Fibroblast of skin of left quadriceps (primary cell): ENCODE measurements at regions not wholly inside any gene's neighbourhood (a gene's known extent, or its start where the extent isn't known, plus 50 kb on each side); places are given as distances from the start of the nearest gene placed in this dataset.
"Not testable (repeated sequence)": the region's sequence is repeated elsewhere in the genome, so short reads cannot be mapped to it uniquely, and the experiment has no call there.

Experiments used
- DNase-seq, 2 experiments: peaks; one replicate each; pipeline ENCODE4 v3.0.0-alpha.2; 2013; ENCODE audit warnings: low read depth in 2 of 2

DNA sequence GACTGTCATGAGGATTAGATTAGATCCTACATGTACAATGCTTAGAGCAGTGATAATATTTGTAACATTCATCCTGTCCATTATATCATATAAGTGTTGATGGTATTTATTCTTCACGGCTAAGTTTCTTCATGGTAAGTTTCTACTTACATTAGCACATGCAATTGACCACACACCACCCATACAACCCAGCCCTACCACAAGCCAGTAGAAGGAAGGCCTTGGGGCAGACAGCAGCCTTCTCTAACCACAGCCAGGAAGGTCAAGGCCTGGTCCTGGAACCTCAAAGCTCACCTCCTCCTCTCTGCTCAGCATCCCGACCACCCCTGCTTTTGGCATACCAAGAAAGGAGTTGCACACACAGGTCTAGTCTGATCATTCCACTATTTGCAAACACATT is 245.2 kb upstream of the SDK2 start:
- DNase-seq, result no peak

DNA sequence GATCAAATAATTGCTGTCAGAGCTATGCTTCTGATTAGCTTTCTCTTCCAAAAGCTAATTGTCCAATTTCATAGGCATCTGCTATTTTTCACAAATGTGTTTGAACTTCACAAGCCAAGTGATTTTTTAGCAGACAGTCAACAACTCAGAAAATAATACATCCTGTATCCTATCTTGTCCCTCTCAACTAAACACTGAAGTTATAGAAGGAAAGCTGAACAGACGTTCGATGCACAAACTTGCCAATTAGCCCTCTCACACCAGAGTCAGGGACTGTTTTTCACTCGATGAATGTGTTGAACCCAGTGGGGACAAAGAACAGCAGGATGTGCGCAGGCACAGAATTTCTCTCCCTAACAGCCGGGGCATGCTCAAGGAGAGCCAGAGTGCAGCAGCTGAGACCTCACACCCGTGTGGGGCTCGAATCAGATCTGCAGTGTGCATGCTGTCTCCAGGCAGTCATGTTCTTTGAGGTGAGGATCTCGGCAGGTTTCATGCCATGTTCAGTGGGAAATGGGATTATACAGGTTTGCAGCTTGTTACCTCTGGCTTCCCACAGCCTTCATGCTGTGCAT is 246.7 kb upstream of the SDK2 start:
- no peak for DNase-seq

DNA sequence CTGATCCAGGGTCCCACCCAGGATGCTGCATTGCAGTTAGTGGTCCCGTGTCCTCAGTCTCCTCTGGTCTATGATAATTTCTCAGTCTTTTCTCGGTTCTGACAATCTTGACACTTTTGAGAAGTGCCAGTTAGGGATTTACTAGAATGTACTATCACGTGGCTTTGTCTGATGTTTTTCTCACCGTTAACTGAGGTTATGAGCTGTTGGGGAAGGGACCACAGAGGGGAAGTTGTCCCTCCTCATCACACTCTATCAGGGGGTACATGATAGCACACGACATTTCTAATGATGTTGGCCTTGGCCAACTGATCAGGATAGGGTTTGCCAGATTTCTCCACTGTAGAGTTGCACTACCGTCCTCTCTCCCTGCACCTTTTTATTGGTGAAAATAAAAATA is 250.9 kb upstream of the SDK2 start:
- DNase-seq, result no peak

DNA sequence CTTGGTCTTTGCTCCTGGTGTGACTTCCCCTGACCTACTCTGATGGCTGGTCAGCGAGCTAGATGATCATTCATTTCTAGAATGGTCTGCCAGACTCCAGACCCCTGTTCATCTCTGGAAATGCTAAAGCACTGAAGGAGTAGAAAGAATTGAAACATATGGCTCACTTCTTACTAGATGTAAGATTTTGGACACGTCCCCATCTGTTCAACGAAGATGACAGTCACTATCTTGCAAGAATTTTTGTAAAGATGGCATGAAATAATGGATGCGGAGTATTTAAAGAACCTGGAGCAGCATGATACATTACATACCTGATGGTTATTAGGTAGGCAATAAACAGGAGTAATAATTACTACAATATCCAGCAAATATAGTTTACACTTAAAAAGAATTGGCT is 252.7 kb upstream of the SDK2 start:
- no peak for DNase-seq

DNA sequence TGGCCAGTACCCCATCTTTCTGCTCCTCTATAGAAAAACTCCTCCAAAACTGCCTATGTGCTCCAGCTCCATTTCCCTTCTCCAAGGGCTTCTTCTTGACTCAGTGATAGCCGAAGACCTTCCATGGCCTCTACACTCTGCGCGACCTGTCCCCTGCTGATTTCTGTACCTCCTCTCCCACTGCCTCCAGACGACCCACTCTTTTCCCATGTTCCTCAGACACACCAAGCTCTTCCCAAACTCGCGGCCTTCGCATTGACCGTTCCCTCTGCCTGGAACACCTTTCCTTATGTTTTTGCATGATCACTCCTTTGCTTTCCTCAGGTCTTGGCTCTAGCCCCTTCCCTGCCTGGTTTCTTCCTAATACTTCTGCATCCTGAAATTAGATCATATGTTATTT is 255.6 kb upstream of the SDK2 start:
- DNase-seq, result no peak

DNA sequence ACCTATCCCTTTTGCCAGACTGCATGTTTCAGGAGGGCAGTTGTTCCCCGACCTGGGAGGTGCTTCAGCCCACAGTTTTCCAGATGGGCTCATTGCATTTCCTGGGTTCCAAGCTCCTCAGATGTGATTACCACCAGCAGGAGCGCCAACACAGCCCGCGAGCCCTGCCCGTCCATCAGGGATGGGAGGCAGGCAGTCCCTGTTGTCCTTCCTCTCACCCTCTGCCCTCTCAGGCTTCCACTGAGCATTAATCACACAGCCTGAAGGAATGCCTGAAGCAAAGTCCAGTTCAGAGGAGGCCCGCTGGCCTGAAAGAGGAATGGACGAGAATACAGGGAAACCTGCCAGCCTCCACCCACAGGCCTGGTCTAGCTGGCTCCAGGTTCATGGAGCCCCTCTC is 256.3 kb upstream of the SDK2 start:
- DNase-seq, result no peak

DNA sequence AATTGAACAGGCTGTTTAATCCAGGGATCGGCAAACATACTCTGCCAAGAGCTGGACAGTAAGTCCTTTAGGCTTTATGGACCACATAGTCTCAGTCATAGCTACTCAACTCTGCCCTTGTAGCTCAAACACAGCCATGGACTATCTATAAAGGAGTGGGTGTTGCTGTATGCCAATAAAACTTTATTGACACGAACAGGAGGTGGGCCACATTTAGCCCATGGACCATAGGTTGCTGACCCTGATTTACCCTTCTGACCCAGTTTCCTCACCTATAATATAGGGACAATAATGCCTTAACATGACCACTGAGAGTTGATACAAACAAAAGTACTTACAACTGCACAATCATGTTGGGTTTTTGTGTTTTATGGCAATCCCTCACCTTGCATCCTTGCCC is 257.0 kb upstream of the SDK2 start:
- no peak for DNase-seq

DNA sequence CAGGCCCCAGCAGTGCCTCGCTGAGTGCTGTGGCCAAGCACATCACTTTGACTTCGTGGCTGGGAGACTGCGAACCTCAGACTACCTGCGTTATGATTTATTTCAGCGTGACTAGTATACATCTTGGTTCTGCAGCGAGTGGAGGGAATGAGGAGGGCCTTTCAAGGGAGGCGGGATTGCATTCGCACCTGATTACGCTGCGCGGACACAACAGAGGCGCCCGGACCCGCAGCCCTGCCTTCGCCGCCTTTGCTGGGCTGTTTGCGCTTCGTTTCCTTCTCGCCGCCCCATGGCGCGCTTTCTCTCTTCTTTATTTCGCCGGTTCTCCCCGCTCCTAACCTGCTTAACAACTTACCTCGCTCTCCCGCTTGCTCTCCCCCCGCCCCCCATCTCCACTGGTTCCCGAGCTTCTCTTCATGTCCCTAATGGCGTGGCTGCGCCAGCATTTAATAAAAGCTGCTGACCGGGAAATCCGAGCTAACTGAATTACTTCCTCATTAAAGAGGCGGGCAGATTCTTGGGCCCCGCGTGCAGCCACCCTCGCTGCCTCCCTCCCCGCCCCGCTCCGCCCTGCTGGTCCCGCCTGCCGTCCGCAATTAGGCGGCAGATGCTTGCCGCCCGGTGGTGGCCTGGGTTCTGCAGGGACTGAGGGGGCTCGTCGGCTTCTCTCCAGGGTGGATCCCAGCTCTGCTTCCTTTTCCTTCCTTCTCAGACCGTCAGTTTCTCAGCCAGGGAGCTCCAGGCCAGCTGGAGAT is 257.6 kb upstream of the SDK2 start:
- no peak for DNase-seq

DNA sequence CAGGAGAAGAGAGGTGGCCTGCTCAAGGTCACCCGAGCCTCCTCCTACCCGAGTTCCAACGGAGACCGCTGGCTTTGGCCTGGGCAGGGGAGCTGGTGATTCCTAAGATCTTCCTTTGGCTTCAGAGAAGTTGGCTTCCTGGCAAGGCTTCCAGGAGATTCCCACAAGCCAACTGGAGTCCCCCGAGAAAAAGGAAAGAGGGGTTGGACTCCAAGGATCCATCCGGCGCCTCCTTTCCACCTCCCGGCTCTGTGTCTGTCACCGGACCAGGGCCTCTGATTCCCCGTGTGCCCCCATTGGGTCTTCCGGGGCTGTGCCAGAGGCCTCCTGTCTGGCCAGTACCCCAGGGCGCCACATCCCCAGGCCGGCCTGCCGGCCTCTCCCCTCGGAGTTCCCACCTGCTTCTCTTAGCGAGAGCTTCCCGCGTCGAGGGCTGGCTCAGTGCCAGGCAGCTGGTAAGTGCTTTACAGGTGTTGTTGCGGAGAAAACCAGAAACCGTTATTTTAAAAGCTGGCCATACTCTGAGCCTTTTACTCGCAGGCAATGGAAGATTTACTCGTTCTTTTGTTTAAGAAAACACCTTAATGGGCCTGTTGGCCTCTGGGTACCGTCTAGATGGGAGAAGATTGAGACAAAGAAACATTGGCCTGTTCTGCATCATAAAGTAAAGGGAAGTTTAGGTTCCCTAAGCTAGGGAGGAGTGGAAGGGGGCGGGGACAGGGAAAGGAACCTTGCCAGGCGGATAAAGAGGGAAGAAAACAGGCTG is 258.4 kb upstream of the SDK2 start:
- DNase-seq, result no peak

DNA sequence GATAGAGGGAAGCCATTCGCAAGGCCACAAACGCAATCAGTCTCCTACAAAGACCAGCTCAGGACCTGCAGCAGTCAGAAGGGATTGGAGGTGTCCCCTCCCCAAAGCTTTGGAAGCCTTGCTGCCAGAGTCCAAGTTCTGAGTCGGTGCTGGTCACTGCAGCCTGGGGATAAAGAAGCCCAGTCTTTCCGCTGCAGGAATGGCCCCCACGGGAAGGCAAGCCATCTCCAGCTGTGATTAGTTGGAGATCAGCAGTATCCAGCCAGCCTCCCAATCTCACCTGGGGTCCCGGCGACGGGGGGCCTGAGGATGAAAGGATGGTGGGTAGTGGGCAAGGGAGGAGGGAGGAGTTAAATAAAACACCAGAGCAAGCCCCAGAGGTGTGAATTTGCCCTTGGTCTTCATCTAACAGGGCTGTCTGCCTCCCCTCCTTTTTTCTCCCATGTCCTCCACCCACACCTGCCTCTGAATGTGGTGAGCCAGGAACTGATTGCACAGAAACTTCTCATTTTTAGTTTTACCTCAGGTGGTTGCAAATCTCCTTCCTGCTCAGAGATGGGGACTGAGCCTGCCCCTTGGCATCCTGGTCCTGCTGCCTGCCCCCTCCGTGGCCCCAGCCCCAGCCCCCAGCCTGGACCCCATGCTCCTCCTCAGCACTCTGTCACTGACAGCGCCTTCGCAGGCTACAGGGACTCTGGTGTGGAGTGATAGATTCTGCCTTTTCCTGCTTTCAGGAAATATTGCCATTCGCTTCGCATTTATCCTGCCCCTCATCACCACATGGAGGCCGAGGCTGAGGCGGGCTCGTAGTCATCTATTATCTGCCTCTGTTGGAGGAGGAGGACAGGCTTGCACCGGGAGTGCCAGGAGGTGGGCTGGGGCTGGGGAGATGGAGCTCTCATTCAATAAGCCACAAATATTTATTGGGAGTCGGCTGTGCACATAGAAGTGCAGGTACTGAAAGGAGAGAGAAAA is 262.9 kb upstream of the SDK2 start:
- no peak for DNase-seq

DNA sequence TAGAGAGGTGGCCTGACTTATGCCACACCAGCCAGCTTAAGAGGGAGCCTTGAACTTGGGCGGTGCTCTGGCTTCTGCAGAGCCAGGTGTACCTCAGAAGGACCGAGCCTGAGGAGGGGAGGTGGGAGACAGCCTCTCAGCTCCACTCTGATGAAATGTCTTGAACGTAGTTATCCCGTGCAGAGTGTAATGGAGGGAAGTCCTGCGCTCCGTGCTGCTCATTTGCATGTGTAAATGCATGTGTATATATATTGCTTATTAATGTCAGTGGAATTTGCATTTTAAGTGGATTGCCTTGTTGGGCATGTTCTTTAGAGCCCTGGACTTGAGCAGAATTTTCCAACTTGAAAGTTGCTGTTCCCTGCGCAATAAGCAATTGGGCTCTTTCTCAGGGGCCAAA is 264.9 kb upstream of the SDK2 start:
- no peak for DNase-seq

DNA sequence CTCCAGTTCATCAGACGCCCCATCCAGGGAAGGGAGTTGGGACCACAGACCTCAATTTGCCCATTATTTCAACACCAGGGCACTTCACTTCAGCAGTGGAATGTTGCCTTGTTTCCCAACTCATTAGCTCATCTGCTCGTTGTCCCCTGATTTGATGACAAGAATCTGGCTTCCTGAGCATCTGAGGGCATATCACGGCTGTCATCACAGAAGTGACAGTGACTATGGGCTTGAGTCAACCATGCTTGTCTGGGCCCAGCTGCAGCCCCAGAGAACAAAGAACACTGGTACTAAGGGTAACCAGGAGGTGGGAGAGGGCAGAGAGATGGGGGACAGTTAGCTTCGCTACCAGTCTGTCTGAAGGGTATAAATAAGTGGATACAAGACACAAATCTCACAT is 266.0 kb upstream of the SDK2 start:
- no peak for DNase-seq

DNA sequence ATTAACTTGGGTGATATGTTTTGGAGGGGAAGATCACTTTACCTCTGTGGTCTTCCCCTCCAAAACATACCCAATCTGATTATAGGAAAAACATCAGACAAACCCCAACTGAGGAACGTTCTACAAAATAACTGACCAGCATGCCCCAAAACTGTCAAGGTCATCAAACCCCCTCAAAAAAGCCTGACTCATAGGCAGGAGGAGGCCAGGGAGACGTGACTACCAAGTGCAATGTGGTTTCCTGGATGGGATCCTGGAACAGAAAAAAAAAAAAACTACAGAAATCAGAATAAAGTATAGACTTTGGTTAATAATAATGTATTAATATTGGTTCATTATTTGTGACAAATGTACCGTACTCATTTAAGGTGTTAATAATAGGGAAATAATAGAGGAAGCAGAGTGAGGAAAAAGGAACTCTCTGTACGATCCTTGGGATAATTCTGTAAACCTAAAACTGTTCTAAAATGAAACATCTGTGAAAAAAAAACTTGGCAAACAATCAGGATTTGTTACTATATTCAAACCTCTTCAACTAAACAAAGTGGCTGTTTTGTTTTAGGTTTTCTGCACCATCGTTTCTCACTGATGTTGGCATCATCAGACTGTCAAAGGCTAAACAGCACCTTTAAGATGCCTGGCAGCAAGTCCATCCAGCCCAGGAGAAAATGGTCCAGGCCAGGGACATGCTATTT is 266.7 kb upstream of the SDK2 start:
- no peak for DNase-seq

DNA sequence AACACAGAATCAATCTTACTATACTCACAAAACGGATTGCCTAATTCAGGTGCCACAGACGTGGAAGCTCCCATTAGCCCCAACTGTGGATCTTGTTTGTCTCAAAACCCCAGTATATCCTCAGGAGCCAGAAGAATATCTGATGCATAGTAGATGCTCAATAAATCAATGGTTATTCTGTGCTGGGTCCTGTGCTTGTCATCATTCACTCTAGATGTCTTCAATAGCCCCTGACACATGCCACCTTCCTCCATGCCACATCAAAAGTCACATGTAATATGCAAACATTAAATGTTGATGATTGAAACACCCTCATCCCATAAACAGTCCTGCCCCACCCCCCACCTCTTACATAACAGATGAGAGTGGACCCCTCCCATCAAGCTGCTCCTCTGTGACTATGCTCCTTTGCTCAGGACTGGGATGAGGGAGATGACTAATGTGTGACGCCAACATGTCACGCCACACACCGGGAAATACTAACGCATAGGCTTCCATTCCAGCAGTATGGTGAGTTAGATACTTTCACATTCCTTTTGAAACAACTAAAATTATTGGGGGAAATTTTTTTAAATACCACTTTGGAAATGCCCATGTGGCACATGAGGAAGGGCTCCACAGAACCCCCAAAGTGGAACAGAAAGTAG is 267.6 kb upstream of the SDK2 start:
- DNase-seq, result no peak

DNA sequence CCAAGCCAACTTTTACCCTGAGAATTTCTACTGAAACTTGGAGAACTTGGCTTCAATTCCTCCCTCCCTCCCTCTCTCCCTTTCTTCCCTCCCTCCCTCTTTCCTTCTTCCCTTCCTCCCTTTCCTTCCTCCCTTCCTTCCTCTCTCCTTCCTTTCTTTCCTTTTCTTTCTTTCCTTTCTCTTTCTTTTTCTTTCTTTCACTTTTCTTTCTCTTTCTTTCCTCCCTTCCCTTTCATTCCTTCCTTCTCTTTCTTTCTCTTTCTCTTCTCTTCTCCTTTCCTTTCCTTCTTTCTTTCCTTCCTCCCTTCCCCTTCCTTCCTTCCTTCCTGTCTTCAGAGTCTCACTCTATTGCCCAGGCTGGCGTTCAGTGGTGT is 268.1 kb upstream of the SDK2 start:
- DNase-seq, result no peak

DNA sequence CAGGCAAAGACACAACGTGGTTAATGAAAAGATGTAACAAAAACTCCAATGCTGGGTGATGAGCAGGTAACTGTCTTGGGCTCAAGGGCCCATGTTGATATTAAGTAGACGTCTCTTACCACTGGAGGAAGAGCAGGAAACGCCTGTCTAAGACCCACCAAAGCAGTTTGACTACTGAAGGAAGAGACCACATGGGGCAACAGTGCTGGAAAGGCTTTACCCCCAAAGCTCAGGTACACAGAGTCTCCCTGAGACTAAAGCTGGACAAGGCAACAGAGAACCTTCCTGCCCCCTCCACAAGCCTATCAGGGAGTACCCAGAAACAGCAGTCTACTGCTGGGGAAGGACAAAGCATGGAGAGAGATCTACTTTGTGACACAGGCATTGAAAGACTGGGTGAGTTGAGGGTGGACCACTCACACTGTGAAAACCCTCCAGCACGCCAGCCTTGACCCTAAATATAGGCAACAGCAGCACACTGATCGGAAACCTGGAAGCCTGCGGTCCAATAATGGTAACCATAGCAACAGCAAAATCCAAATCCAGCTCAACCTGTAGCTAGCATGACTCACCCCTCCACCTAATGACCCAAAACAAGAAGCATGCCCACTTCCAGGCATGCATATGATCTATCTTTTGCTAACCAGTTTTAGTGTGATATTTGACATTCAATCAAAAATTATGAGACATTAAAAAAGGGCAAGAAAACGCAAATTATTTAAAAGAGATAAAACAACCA is 270.5 kb upstream of the SDK2 start:
- DNase-seq, result no peak

DNA sequence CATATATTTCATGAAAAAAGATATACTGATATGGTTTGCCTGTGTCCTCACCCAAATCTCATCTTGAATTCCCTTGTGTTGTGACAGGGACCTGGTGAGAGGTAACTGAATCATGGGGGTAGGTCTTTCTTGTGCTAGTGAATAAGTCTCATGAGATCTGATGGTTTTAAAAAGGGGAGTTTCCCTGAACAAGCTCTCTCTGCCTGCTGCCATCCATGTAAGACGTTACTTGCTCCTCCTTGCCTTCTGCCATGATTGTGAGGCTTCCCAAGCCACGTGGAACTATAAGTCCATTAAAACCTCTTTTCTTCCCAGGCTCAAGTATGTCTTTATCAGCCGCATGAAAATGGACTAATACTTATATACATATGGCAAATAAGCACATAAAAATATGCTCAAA is 274.8 kb upstream of the SDK2 start:
- not testable (repeated sequence) for DNase-seq

DNA sequence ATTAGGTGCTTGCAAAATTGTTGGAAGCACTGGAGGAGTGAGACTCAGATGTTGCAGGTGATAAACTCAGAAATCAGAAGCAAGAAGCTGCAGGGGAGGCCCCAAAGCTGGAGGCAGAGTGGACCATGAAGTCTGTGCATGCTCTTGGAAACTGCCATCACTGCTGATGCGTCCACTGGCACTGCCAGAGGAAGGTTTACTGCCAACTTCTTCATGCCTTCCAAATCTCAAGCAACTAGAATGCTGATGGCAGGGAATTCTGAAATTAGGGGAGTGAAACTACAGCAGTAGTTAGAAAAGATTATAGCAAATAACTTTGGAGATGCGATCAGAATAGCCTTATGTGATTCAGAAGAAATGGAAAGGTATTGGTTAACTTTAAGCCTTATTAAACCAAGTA is 277.1 kb upstream of the SDK2 start:
- no peak for DNase-seq

DNA sequence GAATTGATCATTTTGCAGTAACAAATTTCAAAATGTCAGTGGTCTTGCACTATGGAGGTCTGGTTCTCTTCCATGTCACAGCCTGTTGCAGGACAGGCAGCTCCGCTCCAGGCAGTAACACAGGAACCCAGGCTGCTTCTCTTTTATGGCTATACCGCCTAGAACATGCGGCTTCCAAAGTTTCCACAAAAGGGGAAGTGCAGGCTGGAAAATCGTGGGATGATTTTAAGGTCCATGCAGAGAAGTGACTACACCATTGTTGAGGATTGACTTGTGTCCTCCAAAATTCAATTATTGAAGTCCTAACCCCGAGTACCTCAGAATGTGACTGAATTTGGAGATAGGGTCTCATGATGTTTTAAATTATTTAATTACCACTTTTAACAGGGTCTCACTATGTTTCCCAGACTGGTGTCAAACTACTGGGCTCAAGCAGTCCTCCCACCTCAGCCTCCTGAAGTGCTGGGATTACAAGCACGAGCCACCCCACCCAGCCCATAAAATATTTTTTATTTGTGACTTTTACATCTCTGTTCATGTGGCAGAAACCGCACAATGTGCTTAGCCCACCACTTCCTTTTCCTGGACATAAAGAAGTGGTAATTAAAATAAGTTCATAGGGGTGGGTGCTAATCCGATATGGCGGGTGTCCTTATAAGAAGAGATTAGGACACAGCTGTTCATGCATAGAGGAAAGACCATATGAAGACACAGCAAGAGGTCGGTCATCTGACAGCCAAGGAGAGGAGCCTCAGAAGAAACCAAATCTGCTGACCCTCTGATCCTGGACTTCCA is 279.2 kb upstream of the RPL38 start:
- no peak for DNase-seq

DNA sequence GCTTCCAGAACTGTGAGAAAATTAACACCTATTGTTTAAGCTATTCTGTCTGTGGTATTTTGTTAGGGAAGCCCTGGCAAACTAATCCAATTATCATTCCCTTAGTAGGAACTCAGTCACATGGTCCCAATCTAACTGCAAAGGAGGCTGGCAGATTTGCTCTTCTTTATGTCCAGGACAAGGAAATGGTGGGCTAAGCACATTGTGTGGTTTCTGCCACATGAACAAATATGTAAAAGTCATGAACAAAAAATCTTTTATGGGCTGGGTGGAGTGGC is 278.6 kb upstream of the RPL38 start:
- DNase-seq, result no peak
